Activated CD8-positive, alpha-beta T cell treated with anti-CD3 and anti-CD28 coated beads for 36 hours (primary cell): ENCODE measurements at regions not wholly inside any gene's neighbourhood (a gene's known extent, or its start where the extent isn't known, plus 50 kb on each side); places are given as distances from the start of the nearest gene placed in this dataset.
"Not testable (repeated sequence)": the region's sequence is repeated elsewhere in the genome, so short reads cannot be mapped to it uniquely, and the experiment has no call there.

ENCODE experiments used
- ATAC-seq: fragments of 200-7000 bp; cut with Tn5 transposase; one replicate; pipeline ENCODE4 v1.10.0; 2021; ENCODE audit warnings: mild to moderate bottlenecking, moderate library complexity
- CTCF ChIA-PET: fragments of 350-600 bp; sonication (Branson Sonifier 250); formaldehyde crosslinking; loops from one replicate; lab custom pipeline; 2021; ENCODE audit warnings: antibody characterized with exemption; lab: Charles Lee
- POLR2A ChIA-PET: fragments of 350-600 bp; sonication (Branson Sonifier 250); formaldehyde crosslinking; loops from one replicate; lab custom pipeline; 2021; ENCODE audit warnings: antibody characterized with exemption; lab: Charles Lee
- DNase-seq: peaks from one replicate; pipeline ENCODE4 v3.0.0-alpha.2; 2020
- H3K27ac Mint-ChIP-seq: one replicate; pipeline ENCODE4 v1.8.0; 2021; ENCODE audit warnings: mild to moderate bottlenecking, mixed read lengths
- H3K27me3 Mint-ChIP-seq: one replicate; pipeline ENCODE4 v1.8.0; 2021; ENCODE audit warnings: mixed read lengths
- H3K36me3 Mint-ChIP-seq: one replicate; pipeline ENCODE4 v1.8.0; 2021; ENCODE audit warnings: low read depth, mixed read lengths
- H3K4me1 Mint-ChIP-seq: one replicate; pipeline ENCODE4 v1.8.0; 2021; ENCODE audit warnings: low read depth, mixed read lengths
- H3K4me3 Mint-ChIP-seq: one replicate; pipeline ENCODE4 v1.8.0; 2021; ENCODE audit warnings: mild to moderate bottlenecking, moderate library complexity, mixed read lengths
- H3K9me3 Mint-ChIP-seq: one replicate; pipeline ENCODE4 v1.8.0; 2021; ENCODE audit warnings: mixed read lengths
- CTCF ChIP-seq: fragments of 200-600 bp; IDR thresholded peaks from one replicate; pipeline ENCODE4 v1.8.0; 2022; ENCODE audit warnings: antibody characterized with exemption, mild to moderate bottlenecking
- intact Hi-C: fragments of 100-400 bp; cut with micrococcal nuclease; formaldehyde crosslinking; loops from one replicate; pipeline ENCODE4 v1.10.0; 2022

DNA sequence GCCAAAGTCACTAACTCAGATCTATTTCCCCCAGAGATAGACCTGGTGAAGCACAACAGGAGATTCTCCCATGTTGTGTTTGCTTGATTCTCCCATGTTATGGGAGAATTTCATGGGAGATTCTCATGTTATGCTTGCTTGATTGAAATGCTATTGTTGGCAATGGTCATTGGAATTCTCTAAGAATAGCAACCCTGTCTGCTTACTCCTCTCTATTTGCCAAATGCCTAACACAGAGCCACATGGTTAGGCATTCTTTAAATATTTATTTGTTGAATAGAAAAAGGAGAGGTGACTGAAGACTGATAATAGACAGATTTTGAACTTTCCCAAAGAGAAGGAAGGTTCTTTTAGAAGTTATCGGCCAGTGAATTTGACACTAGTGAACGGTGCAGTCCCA, 111.5 kb upstream of the MPHOSPH6 start:
- TF ChIP-seq CTCF, result no peak
- Mint-ChIP-seq H3K4me3 (no peak overlapping the region), H3K36me3 (no peaks in the 10 kb centered on the region), H3K9me3 (no peaks in the 10 kb centered on the region), H3K27me3 (no peaks in the 10 kb centered on the region), H3K27ac (no peak overlapping the region), H3K4me1 (no peaks in the 10 kb centered on the region)
- CTCF ChIA-PET, result no interaction called here
- no peak for DNase-seq
- intact Hi-C loops, result no loop called here
- POLR2A ChIA-PET, result no interaction called here
- ATAC-seq, result no peak

- ChIA-PET POLR2A (no interaction called here), CTCF (interaction anchor here (3.7 kb wide), 1 partner anchor 18 kb away, joined by 16 read pairs; no protein-coding TSS in a partner anchor)
- no peak overlapping the region for H3K4me3 Mint-ChIP-seq
- H3K27me3 Mint-ChIP-seq, result no peaks in the 10 kb centered on the region
- ATAC-seq, result no peak
- DNase-seq, result no peak
- TF ChIP-seq CTCF, result no peak
- intact Hi-C loops, result no loop called here
- H3K4me1 Mint-ChIP-seq, result no peaks in the 10 kb centered on the region
- H3K27ac Mint-ChIP-seq, result no peak overlapping the region
- no peaks in the 10 kb centered on the region for H3K36me3 Mint-ChIP-seq
- no peaks in the 10 kb centered on the region for H3K9me3 Mint-ChIP-seq
Measured at GRCh38 chr16:82280867-82281266, 110.8 kb upstream of the MPHOSPH6 start.

DNA sequence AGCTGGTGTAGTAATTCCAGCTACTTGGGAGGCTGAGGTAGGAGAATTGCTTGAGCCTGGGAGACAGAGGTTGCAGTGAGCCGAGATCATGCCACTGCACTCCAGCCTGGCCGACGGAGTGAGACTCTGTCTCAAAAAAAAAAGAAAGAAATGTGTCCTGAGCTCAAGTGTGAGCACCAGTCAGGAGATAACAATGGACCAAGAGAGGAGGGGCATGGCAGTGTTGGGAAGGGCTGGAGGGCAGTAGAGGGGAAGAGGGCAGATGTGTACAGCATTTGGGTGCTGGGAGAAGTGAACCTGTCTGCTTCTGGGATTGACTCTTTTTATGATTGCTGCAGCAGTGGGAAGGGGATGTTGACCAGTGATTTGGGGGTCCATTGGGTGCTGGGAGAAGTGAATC, 105.3 kb upstream of the MPHOSPH6 start:
- H3K36me3 Mint-ChIP-seq, H3K4me1 Mint-ChIP-seq, intact Hi-C loops, POLR2A ChIA-PET, H3K9me3 Mint-ChIP-seq, DNase-seq, H3K27ac Mint-ChIP-seq, H3K4me3 Mint-ChIP-seq, ATAC-seq: not testable (repeated sequence)
- peaks cover 15% of the 10 kb centered on the region for H3K27me3 Mint-ChIP-seq
- CTCF ChIA-PET, result interaction anchor here (4.4 kb wide), 1 partner anchor 12 kb away, joined by 43 read pairs; no protein-coding TSS in a partner anchor

GRCh38 chr16:82271636-82272035, 101.6 kb upstream of the MPHOSPH6 start:
- DNase-seq, result no peak
- H3K36me3 Mint-ChIP-seq, result no peaks in the 10 kb centered on the region
- ATAC-seq, result no peak
- intact Hi-C loops, result no loop called here
- POLR2A ChIA-PET, result no interaction called here
- no peak for TF ChIP-seq CTCF
- H3K27ac Mint-ChIP-seq, result no peak overlapping the region
- CTCF ChIA-PET, result interaction anchor here (4.4 kb wide), 1 partner anchor 8 kb away, joined by 43 read pairs; no protein-coding TSS in a partner anchor
- H3K27me3 Mint-ChIP-seq, result peaks cover 25% of the 10 kb centered on the region
- no peak overlapping the region for H3K4me3 Mint-ChIP-seq
- no peaks in the 10 kb centered on the region for H3K9me3 Mint-ChIP-seq
- no peaks in the 10 kb centered on the region for H3K4me1 Mint-ChIP-seq

DNA sequence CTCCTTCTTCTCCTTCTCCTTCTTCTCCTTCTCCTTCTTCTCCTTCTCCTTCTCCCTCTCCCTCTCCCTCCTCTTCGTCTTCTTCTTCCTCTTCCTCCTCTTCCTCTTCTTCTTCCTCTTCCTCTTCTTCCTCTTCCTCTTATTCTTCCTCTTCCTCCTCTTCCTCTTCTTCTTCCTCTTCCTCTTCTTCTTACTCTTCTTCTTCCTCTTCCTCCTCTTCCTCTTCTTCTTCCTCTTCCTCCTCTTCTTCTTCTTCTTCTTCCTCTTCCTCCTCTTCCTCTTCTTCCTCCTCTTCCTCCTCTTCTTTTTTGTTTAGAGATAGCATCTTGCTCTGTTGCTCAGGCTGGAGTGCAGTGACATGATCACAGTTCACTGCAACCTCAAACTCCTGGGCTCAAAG, 97.7 kb upstream of the MPHOSPH6 start:
- intact Hi-C loops, result loop anchor here (10.0 kb wide), 1 partner anchor 367 kb away; no protein-coding TSS in a partner anchor
- not testable (repeated sequence) for H3K27ac Mint-ChIP-seq, H3K4me1 Mint-ChIP-seq, ATAC-seq, DNase-seq, H3K4me3 Mint-ChIP-seq, H3K9me3 Mint-ChIP-seq, H3K36me3 Mint-ChIP-seq
- POLR2A ChIA-PET, result interaction anchor here (0.7 kb wide), 1 partner anchor 9 kb away, joined by 3 read pairs; no protein-coding TSS in a partner anchor
- CTCF ChIA-PET, result interaction anchor here (1.1 kb wide), 1 partner anchor 188 kb away, joined by 4 read pairs; no protein-coding TSS in a partner anchor
- H3K27me3 Mint-ChIP-seq, result peaks cover 33% of the 10 kb centered on the region

DNA sequence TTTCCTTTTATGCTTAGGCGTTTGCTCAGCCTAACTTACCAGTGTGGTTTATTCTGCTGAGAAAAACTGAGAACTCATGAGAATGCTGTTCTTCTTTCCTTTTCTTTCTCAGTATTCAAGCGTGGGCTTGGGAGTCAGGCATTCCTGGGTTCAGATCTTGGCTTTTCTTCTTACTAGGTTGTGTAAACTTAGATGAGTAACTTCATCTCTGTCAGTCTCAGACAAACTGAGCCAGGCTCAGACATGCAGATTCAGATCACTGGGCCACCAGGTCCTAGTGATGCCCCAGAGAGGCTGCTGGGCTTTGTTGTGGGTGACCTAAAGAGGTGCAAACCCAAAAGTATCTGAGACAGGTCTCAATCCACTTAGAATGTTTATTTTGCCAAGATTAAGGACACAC, 95.8 kb upstream of the MPHOSPH6 start:
- intact Hi-C loops, result loop anchor here (10.0 kb wide), 1 partner anchor 369 kb away; no protein-coding TSS in a partner anchor
- POLR2A ChIA-PET, result no interaction called here
- peaks cover 28% of the 10 kb centered on the region for H3K27me3 Mint-ChIP-seq
- no peak for DNase-seq
- no peak for TF ChIP-seq CTCF
- H3K4me3 Mint-ChIP-seq, result no peak overlapping the region
- no peak for ATAC-seq
- CTCF ChIA-PET, result interaction anchor here (0.6 to 3.6 kb wide), 2 partner anchors 32 to 500 kb away, joined by 4 to 14 read pairs; no protein-coding TSS in a partner anchor
- no peaks in the 10 kb centered on the region for H3K4me1 Mint-ChIP-seq
- H3K36me3 Mint-ChIP-seq, result no peaks in the 10 kb centered on the region
- H3K9me3 Mint-ChIP-seq, result peaks cover 3% of the 10 kb centered on the region
- H3K27ac Mint-ChIP-seq, result no peak overlapping the region
